CD8-positive, alpha-beta memory T cell (primary cell): ENCODE measurements at regions not wholly inside any gene's neighbourhood (a gene's known extent, or its start where the extent isn't known, plus 50 kb on each side); places are given as distances from the start of the nearest gene placed in this dataset.

Source experiments
- CTCF ChIA-PET: fragments of 350-600 bp; sonication (Branson Sonifier 250); formaldehyde crosslinking; loops from one replicate; lab custom pipeline; 2021; ENCODE audit warnings: antibody characterized with exemption; lab: Charles Lee
- POLR2A ChIA-PET: fragments of 350-600 bp; sonication (Branson Sonifier 250); formaldehyde crosslinking; loops from one replicate; lab custom pipeline; 2021; ENCODE audit warnings: antibody characterized with exemption; lab: Charles Lee
- DNase-seq, 5 donors: peaks; one replicate each; pipeline versions ENCODE4 v3.0.0 to v3.0.0-alpha.2; 2020 to 2022; ENCODE audit warnings: mixed read lengths in 1 of 5
- H3K27ac ChIP-seq: one replicate; pipeline ENCODE4 v1.7.0; 2013; ENCODE audit warnings: low read depth, mild to moderate bottlenecking, low read length, moderate library complexity
- H3K27me3 ChIP-seq: 2 replicates; pipeline ENCODE4 v1.7.0; 2013; ENCODE audit warnings: low read length, mild to moderate bottlenecking; ENCODE audit not compliant: insufficient read depth, poor library complexity, severe bottlenecking
- H3K36me3 ChIP-seq: 2 replicates; pipeline ENCODE4 v1.7.0; 2013; ENCODE audit warnings: mild to moderate bottlenecking, low read length, moderate library complexity; ENCODE audit not compliant: insufficient read depth
- H3K4me1 ChIP-seq: 2 replicates; pipeline ENCODE4 v1.7.0; 2013; ENCODE audit warnings: mild to moderate bottlenecking, low read length, moderate library complexity; ENCODE audit not compliant: insufficient read depth
- H3K4me3 ChIP-seq: 2 replicates; pipeline ENCODE4 v1.7.0; 2013; ENCODE audit warnings: mild to moderate bottlenecking, low read length
- H3K9me3 ChIP-seq: 2 replicates; pipeline ENCODE4 v1.7.0; 2013; ENCODE audit warnings: mild to moderate bottlenecking, low read length
- H3K27ac Mint-ChIP-seq, 8 donors: one replicate each; pipeline ENCODE4 v1.8.0; 2020 to 2021; ENCODE audit warnings: mixed read lengths in 8 of 8, mild to moderate bottlenecking in 6 of 8, inconsistent platforms in 3 of 8, moderate library complexity in 3 of 8
- H3K27me3 Mint-ChIP-seq, 2 donors: one replicate each; pipeline ENCODE4 v1.8.0; 2020 to 2021; ENCODE audit warnings: mixed read lengths in 2 of 2, mild to moderate bottlenecking in 1 of 2, moderate library complexity in 1 of 2
- H3K36me3 Mint-ChIP-seq, 3 donors: one replicate each; pipeline ENCODE4 v1.8.0; 2020 to 2021; ENCODE audit warnings: mixed read lengths in 3 of 3, inconsistent platforms in 1 of 3, mild to moderate bottlenecking in 1 of 3
- H3K4me1 Mint-ChIP-seq, 3 donors: one replicate each; pipeline ENCODE4 v1.8.0; 2020 to 2021; ENCODE audit warnings: mixed read lengths in 3 of 3, inconsistent platforms in 1 of 3, mild to moderate bottlenecking in 1 of 3
- H3K4me3 Mint-ChIP-seq, 7 donors: one replicate each; pipeline ENCODE4 v1.8.0; 2020 to 2021; ENCODE audit warnings: mixed read lengths in 7 of 7, mild to moderate bottlenecking in 6 of 7, moderate library complexity in 4 of 7, inconsistent platforms in 2 of 7
- H3K9me3 Mint-ChIP-seq, 5 donors: one replicate each; pipeline ENCODE4 v1.8.0; 2020 to 2022; ENCODE audit warnings: mixed read lengths in 5 of 5, mild to moderate bottlenecking in 3 of 5, moderate library complexity in 2 of 5, inconsistent platforms in 1 of 5

- H3K9me3 Mint-ChIP-seq = peaks cover 0 to 3% (median 0%) of the 10 kb centered on the region in 5 donors
- ChIA-PET POLR2A (no interaction called here), CTCF (no interaction called here)
- Histone ChIP-seq H3K4me3 (no peak overlapping the region), H3K4me1 (no peaks in the 10 kb centered on the region), H3K9me3 (no peaks in the 10 kb centered on the region), H3K27ac (no peak overlapping the region), H3K36me3 (no peaks in the 10 kb centered on the region), H3K27me3 (no peaks in the 10 kb centered on the region)
- H3K27me3 Mint-ChIP-seq = peaks cover 4 to 8% of the 10 kb centered on the region in 2 donors
- H3K4me1 Mint-ChIP-seq = no peaks in the 10 kb centered on the region
- no peak overlapping the region for H3K27ac Mint-ChIP-seq
- no peak overlapping the region for H3K4me3 Mint-ChIP-seq
- H3K36me3 Mint-ChIP-seq = no peaks in the 10 kb centered on the region
- DNase-seq = no peak
Observed at GRCh38 chr10:94225589-94225988, 137.2 kb downstream of the NOC3L start.

GRCh38 chr10:94230134-94230785 lies 132.5 kb downstream of the NOC3L start:
- H3K27me3 Mint-ChIP-seq = peaks cover 6 to 15% of the 10 kb centered on the region in 2 donors
- H3K27ac Mint-ChIP-seq = no peak overlapping the region
- CTCF ChIA-PET = no interaction called here
- Histone ChIP-seq H3K4me3 (no peak overlapping the region), H3K27me3 (no peaks in the 10 kb centered on the region), H3K4me1 (no peaks in the 10 kb centered on the region), H3K9me3 (no peaks in the 10 kb centered on the region), H3K27ac (no peak overlapping the region), H3K36me3 (no peaks in the 10 kb centered on the region)
- no peaks in the 10 kb centered on the region for H3K36me3 Mint-ChIP-seq
- DNase-seq = no peak
- peaks cover 0 to 4% (median 2%) of the 10 kb centered on the region in 5 donors for H3K9me3 Mint-ChIP-seq
- H3K4me1 Mint-ChIP-seq = no peaks in the 10 kb centered on the region
- POLR2A ChIA-PET = no interaction called here
- H3K4me3 Mint-ChIP-seq = no peak overlapping the region

- Histone ChIP-seq H3K27ac (no peak overlapping the region), H3K4me3 (no peak overlapping the region), H3K36me3 (no peaks in the 10 kb centered on the region), H3K27me3 (no peaks in the 10 kb centered on the region), H3K9me3 (no peaks in the 10 kb centered on the region), H3K4me1 (no peaks in the 10 kb centered on the region)
- H3K36me3 Mint-ChIP-seq = no peaks in the 10 kb centered on the region
- no peak overlapping the region for H3K4me3 Mint-ChIP-seq
- peaks cover 0 to 4% (median 2%) of the 10 kb centered on the region in 5 donors for H3K9me3 Mint-ChIP-seq
- H3K27me3 Mint-ChIP-seq = peaks cover 6 to 19% of the 10 kb centered on the region in 2 donors
- H3K4me1 Mint-ChIP-seq = no peaks in the 10 kb centered on the region
- H3K27ac Mint-ChIP-seq = no peak overlapping the region
- POLR2A ChIA-PET = no interaction called here
- DNase-seq = no peak
- CTCF ChIA-PET = no interaction called here
Observed at GRCh38 chr10:94232711-94233383, 129.9 kb downstream of the NOC3L start.

GRCh38 chr10:94235461-94235860 lies 127.3 kb downstream of the NOC3L start:
- H3K4me3 Mint-ChIP-seq = no peak overlapping the region
- peaks cover 0 to 4% (median 0%) of the 10 kb centered on the region in 5 donors for H3K9me3 Mint-ChIP-seq

GRCh38 chr10:94238006-94238617 lies 124.6 kb downstream of the NOC3L start:
- no peak for DNase-seq

More at GRCh38 chr10:94235461-94235860, 127.3 kb downstream of the NOC3L start:
- ChIA-PET CTCF (no interaction called here), POLR2A (no interaction called here)
- Histone ChIP-seq H3K4me1 (no peaks in the 10 kb centered on the region), H3K27me3 (no peaks in the 10 kb centered on the region), H3K9me3 (no peaks in the 10 kb centered on the region), H3K36me3 (no peaks in the 10 kb centered on the region), H3K27ac (no peak overlapping the region), H3K4me3 (no peak overlapping the region)
- Mint-ChIP-seq H3K27ac (no peak overlapping the region), H3K4me1 (no peaks in the 10 kb centered on the region), H3K27me3 (peaks cover 8 to 14% of the 10 kb centered on the region in 2 donors), H3K36me3 (no peaks in the 10 kb centered on the region)
- no peak for DNase-seq

GRCh38 chr10:94239696-94240095 lies 123.0 kb downstream of the NOC3L start:
- no peaks in the 10 kb centered on the region for H3K36me3 Mint-ChIP-seq
- no peaks in the 10 kb centered on the region for H3K9me3 ChIP-seq
- no peaks in the 10 kb centered on the region for H3K36me3 ChIP-seq
- H3K27me3 ChIP-seq = no peaks in the 10 kb centered on the region
- no peak for DNase-seq
- H3K4me1 ChIP-seq = no peaks in the 10 kb centered on the region
- POLR2A ChIA-PET = no interaction called here
- CTCF ChIA-PET = no interaction called here
- H3K27ac Mint-ChIP-seq = no peak overlapping the region
- H3K4me3 ChIP-seq = no peak overlapping the region
- H3K27ac ChIP-seq = no peak overlapping the region
- H3K27me3 Mint-ChIP-seq = peaks cover 2 to 14% of the 10 kb centered on the region in 2 donors
- H3K4me3 Mint-ChIP-seq = no peak overlapping the region
- H3K4me1 Mint-ChIP-seq = no peaks in the 10 kb centered on the region
- H3K9me3 Mint-ChIP-seq = no peaks in the 10 kb centered on the region

More at GRCh38 chr10:94238006-94238617, 124.6 kb downstream of the NOC3L start:
- Mint-ChIP-seq H3K27me3 (peaks cover 5 to 10% of the 10 kb centered on the region in 2 donors), H3K9me3 (peaks cover 0 to 4% (median 0%) of the 10 kb centered on the region in 5 donors), H3K36me3 (no peaks in the 10 kb centered on the region), H3K27ac (no peak overlapping the region), H3K4me3 (no peak overlapping the region), H3K4me1 (no peaks in the 10 kb centered on the region)
- H3K9me3 ChIP-seq = no peaks in the 10 kb centered on the region
- no peaks in the 10 kb centered on the region for H3K27me3 ChIP-seq
- H3K4me1 ChIP-seq = no peaks in the 10 kb centered on the region
- CTCF ChIA-PET = no interaction called here
- POLR2A ChIA-PET = no interaction called here
- no peaks in the 10 kb centered on the region for H3K36me3 ChIP-seq
- no peak overlapping the region for H3K27ac ChIP-seq
- H3K4me3 ChIP-seq = no peak overlapping the region

- H3K4me3 Mint-ChIP-seq = no peak overlapping the region
- Histone ChIP-seq H3K27me3 (no peaks in the 10 kb centered on the region), H3K4me3 (no peak overlapping the region), H3K4me1 (no peaks in the 10 kb centered on the region), H3K27ac (no peak overlapping the region), H3K36me3 (no peaks in the 10 kb centered on the region), H3K9me3 (no peaks in the 10 kb centered on the region)
- H3K9me3 Mint-ChIP-seq = no peaks in the 10 kb centered on the region
- DNase-seq = no peak
- peaks cover 2 to 17% of the 10 kb centered on the region in 2 donors for H3K27me3 Mint-ChIP-seq
- ChIA-PET POLR2A (no interaction called here), CTCF (no interaction called here)
- no peak overlapping the region for H3K27ac Mint-ChIP-seq
- no peaks in the 10 kb centered on the region for H3K4me1 Mint-ChIP-seq
- no peaks in the 10 kb centered on the region for H3K36me3 Mint-ChIP-seq
Observed at GRCh38 chr10:94240491-94240890, 122.2 kb downstream of the NOC3L start.

GRCh38 chr10:94240901-94241300 lies 121.8 kb downstream of the NOC3L start:
- Histone ChIP-seq H3K27ac (no peak overlapping the region), H3K4me3 (no peak overlapping the region), H3K9me3 (no peaks in the 10 kb centered on the region), H3K4me1 (no peaks in the 10 kb centered on the region), H3K27me3 (no peaks in the 10 kb centered on the region), H3K36me3 (no peaks in the 10 kb centered on the region)
- POLR2A ChIA-PET = no interaction called here
- H3K4me1 Mint-ChIP-seq = no peaks in the 10 kb centered on the region
- no peaks in the 10 kb centered on the region for H3K36me3 Mint-ChIP-seq
- DNase-seq = no peak
- CTCF ChIA-PET = no interaction called here
- H3K4me3 Mint-ChIP-seq = no peak overlapping the region
- no peak overlapping the region for H3K27ac Mint-ChIP-seq
- H3K27me3 Mint-ChIP-seq = peaks cover 2 to 13% of the 10 kb centered on the region in 2 donors
- no peaks in the 10 kb centered on the region for H3K9me3 Mint-ChIP-seq
